Spleen (tissue), 7 donors: ENCODE measurements at regions not wholly inside any gene's neighbourhood (a gene's known extent, or its start where the extent isn't known, plus 50 kb on each side); places are given as distances from the start of the nearest gene placed in this dataset.

Experiments
- POLR2A ChIP-seq, 3 donors: fragments of 450-650 bp; IDR thresholded peaks; one replicate each; pipeline ENCODE4 v1.5.1; 2017; ENCODE audit warnings: antibody characterized with exemption in 3 of 3, mild to moderate bottlenecking in 1 of 3
- TF ChIP-seq, protein P1 (sequence below), 11 experiments: fragments of 200-600 bp in 7 of 11; fragments of 450-650 bp in 4 of 11; sonication (generic) in 4 of 11; IDR thresholded peaks in 8 of 11; conservative IDR thresholded peaks in 3 of 11; 1 replicate in 7 of 11; 2 replicates in 4 of 11; pipeline versions ENCODE4 v1.4.0 to v1.8.0; 2016 to 2021; ENCODE audit warnings: antibody characterized with exemption in 11 of 11, inconsistent platforms in 4 of 11, mild to moderate bottlenecking in 1 of 11
- donor health status: DM: no; HTN: no; CAD: no; lungs with moderate emphysema.
- donor health status: DM: no; HTN: no; CAD: no.
- donor health status: DM: no; HTN: no; CAD: no.

DNA sequence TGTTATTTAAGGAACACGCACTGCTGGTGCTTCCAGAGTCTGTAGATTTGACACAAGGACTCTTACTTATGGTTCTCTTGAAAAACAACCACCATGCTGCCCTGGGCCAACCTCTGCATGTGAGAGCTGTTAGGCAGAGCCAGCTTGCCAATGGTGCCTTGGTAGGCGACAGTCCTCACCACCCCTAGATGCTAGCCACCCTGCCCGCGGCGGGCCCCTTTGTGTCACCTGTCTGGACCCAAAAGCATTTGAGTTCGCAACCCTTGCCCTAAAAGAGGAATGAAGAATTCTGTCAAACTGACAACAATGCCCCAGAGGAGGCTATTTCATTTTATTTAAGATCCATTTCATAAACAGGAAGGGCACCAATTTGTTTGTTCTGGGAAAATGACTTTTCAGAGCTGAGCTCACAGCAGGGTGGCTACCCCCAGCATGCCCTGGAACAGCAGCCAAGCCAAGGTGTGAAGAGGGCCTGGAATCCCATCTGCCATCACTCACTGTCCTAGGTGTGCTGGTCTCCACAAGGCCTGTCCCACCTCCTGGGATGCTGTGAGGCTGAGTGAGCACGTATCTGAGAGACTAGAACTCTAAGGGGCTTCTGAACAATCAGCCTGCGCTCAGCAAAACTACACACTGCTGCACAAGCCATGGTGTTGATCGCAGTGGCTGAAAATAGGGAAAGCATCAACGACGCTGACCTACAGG is 63.8 kb upstream of the FZD10 start:
- TF ChIP-seq, protein P1, sequence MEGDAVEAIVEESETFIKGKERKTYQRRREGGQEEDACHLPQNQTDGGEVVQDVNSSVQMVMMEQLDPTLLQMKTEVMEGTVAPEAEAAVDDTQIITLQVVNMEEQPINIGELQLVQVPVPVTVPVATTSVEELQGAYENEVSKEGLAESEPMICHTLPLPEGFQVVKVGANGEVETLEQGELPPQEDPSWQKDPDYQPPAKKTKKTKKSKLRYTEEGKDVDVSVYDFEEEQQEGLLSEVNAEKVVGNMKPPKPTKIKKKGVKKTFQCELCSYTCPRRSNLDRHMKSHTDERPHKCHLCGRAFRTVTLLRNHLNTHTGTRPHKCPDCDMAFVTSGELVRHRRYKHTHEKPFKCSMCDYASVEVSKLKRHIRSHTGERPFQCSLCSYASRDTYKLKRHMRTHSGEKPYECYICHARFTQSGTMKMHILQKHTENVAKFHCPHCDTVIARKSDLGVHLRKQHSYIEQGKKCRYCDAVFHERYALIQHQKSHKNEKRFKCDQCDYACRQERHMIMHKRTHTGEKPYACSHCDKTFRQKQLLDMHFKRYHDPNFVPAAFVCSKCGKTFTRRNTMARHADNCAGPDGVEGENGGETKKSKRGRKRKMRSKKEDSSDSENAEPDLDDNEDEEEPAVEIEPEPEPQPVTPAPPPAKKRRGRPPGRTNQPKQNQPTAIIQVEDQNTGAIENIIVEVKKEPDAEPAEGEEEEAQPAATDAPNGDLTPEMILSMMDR (IDR thresholded peaks at IDR 0.05 in 8 of 11, conservative IDR thresholded peaks at IDR 0.05 in 3 of 11): no peak
- TF ChIP-seq POLR2A (IDR thresholded peaks at IDR 0.05): no peak
